Stimulated activated CD8-positive, alpha-beta memory T cell treated with anti-CD3 and anti-CD28 coated beads, Interleukin-15, amount 100 ng/mL, for 1 hour (primary cell): ENCODE measurements at regions not wholly inside any gene's neighbourhood (a gene's known extent, or its start where the extent isn't known, plus 50 kb on each side); places are given as distances from the start of the nearest gene placed in this dataset.

Experiments used
- DNase-seq: peaks from one replicate; pipeline ENCODE4 v3.0.0-alpha.2; 2020; ENCODE audit warnings: low read depth

- DNase-seq: no peak
These were observed 108.8 kb downstream of the SQOR start for GRCh38 chr15:45743426-45744235.

DNA sequence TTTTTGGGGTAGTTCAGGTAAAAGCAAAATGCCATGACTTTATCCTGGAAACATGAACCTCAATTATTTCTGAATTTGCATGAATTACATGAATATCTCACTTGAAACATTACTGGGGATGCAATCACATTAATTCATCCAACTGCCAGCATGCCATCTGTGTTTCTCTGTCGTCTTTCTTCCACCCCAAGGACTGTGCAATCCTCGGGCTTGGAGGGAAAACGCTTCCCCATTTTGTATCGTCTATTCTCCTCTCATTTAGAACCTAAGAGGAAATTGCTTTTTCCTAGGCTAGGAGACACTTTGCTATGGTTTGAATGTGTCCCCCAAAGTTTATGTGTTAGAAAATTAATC is 109.4 kb downstream of the SQOR start:
- no peak for DNase-seq

- DNase-seq: no peak
These were observed 112.6 kb downstream of the SQOR start for GRCh38 chr15:45747426-45747825.

DNA sequence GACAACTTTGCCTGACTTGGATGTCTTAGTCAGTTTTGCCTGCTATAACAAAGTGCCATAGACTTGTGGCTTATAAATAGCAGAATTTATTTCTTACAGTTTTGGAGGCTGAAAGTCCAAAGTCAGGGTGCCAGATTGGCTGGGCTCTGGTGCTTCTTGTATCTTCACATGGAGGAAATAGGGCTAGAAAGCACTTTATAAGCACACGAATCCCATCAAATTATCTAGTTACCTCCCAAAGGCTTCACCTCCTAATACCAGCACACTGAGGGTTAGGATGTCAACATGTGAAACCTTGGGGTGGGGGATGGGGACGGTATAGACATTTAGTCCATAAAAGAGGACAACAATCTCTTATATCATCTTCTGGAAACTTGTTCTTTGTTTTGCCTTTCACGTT is 116.8 kb downstream of the SQOR start:
- no peak for DNase-seq

DNA sequence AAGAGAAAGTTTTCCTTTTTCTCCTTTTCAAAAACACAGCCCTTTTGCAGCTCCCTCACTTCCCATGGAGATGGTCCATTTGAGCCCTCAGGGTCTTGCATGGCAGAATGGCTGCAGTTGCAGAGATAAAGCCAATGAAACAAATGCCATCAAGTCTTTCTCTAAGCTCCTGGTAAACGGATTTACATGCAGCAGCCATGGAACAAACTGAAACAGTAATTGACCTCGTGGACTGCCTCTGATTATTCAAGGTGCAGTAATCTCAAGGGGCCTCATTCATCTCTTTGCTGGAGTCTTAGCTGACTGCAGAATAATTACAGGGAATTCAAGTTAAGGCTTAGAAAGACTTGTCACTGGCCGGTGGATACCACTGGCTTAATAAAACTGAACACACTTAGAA is 125.1 kb downstream of the SQOR start:
- no peak for DNase-seq

DNA sequence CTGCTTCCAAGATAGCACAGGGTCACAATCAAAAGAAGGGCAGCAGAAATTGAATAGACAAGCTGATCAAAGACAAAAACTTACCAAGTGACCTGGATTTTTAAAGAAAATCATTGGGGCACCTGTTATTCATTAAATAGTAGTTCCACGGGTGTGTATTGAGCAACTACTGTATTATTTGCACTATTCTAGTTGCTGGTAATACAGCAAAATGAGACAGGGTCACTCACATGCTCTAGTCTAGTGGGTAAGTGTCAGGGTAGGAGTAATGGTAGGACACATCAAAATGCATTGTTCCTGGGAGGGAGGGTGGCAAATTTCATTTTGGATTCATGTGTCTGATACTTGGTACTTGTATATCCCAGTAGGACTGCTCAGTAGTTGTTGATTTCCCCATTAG is 127.9 kb downstream of the SQOR start:
- DNase-seq: no peak

GRCh38 chr15:45763170-45763869 is 128.5 kb downstream of the SQOR start:
- no peak for DNase-seq

- DNase-seq: no peak
These were observed 138.3 kb downstream of the SQOR start for GRCh38 chr15:45773149-45773548.

- DNase-seq: no peak
These were observed 141.9 kb downstream of the SQOR start for GRCh38 chr15:45776772-45777171.

GRCh38 chr15:45777781-45778180 is 143.0 kb downstream of the SQOR start:
- DNase-seq: no peak

DNA sequence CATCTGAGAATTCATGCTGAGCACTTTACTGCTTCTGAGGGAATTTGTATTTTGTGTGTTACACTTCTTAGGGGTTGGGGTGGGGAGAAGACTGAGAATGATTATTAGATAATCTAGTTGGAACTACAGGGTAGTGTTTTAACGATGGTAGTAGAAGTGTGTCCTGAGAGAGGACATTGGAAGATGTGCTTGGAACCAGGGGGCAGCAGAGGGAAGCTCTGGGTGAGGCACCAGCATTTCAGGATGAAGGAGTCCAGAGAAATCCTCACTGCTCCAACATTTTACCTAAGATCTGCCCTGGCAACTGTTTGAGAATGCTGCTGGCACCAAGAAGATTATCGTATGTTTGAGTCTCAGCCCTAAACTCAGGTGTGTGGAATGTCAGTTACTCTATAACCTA is 145.5 kb downstream of the SQOR start:
- DNase-seq: no peak

DNA sequence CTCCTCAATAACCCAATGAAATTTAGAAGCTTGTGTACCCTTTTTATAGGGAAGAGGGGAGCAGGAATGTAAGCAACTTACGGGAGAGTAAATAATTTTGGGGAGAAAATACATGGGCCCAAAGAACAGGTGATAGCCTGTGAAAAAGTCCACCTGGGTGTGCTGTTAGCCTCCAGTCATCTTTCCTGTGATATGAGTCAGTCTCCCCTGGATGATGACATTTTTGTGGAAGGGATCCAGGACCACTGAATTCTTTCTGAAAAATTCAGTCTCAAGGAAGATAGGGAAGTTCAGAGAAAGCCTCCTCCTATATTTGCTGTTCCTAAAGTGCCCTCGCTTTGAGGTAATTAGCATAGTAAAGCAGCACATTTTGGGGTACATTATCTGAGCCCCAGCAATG is 149.8 kb downstream of the SQOR start:
- no peak for DNase-seq

DNA sequence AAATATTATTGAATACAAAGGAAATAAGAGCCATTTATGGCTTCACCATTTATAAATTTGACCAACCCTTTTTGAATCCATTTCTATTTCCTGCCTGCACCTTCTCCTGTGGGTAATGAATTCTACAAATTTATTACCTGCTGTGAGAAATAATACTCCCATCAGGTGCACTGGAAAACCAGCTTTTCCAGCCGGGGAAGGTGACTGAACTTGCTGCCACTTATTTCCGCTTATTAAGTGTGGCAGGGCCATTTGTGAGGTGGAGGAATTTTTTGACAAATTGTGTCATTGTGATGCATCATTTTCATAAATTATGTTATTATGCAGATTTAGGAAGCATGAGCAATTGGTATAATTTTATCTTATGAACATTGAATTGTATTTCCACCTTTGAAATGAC is 151.1 kb downstream of the SQOR start:
- DNase-seq: no peak

DNA sequence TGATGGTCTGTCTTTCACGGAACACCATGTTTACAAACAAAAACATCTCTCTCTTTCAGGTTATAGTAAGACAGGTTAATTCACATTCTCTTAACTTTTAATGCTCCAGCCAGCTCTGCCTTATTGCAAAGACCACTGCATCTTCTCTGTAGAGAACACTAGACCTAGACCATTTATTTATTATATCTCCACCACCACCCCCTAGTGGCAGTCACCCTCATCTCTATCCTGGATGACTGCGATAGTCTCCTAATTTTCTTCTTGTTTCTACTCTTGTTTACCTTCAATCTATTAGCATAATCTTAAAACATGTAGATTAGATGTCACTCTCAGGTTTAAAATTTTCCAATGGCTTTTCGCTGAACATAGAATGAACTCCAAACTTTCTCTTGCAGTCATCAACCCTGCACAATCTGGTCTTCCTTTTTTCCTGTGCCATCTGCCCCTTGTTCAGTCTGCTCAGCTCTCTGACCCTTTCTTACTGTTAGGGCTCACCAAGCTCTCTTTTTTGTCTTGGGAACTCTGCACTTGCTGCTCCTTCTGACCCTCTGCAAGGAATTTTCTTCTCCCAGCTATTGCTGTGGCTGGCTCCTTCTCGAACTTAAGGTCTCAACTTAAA is 155.6 kb downstream of the SQOR start:
- DNase-seq: no peak

- DNase-seq: no peak
These were observed 159.5 kb downstream of the SQOR start for GRCh38 chr15:45794304-45794703.

- DNase-seq: no peak
These were observed 160.0 kb downstream of the SQOR start for GRCh38 chr15:45794712-45795439.

- DNase-seq: no peak
These were observed 160.7 kb downstream of the SQOR start for GRCh38 chr15:45795440-45796069.

DNA sequence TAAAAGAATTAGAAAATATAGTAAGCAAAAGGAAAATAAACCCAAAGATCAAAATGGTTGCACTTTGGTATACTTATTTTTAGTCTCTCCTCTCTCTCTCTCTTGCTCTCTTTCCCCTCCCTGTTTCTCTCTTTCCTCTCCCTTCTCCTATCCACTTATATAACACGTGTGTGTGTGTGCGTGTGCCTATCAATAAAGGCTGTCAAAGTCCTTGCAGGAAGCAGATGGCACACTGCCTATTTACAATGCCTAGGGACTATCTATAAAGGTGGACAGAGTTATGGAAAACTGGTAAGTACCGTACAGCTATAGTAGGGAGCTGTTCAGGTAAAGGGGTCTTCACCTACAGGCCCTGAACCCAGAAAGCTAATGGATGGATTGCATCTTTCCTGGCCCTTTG is 161.6 kb downstream of the SQOR start:
- no peak for DNase-seq

DNA sequence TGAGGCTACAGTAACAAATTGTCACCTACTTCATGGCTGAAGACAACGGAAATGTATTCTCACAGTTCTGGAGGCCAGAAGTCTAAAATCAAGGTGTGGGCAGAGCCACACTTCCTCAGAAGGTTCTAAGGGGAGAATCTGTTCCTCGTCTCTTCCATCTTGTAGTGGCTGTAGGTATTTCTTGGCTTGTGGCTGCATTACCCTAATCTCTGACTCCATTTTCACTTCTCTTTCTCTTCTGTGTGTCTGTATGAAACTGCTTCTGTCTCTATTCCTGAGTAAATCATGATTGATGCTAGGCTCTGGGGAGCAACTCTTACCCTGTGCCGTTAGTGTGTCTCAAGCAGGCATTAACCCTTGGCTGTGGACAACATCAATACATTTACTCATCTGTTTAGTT is 164.7 kb downstream of the SQOR start:
- DNase-seq: no peak

DNA sequence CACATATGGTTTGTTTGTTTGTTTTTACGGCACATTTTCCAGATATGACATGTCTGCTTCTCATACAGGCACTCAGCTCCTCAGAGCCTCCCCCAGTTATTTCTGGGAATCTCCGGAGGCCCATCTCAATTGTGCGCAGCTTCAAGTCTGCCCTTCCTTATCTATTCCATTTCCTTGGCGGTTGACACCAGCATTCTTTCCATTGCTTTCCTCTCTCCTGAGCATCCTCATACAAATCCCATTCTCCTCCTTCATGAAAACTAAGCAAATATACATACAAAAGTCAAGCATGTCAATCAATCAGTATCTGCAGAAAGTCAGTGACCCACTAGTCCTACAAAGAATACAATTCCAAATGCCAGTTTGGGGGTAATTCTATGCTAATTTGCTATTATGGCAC is 166.7 kb downstream of the SQOR start:
- no peak for DNase-seq

DNA sequence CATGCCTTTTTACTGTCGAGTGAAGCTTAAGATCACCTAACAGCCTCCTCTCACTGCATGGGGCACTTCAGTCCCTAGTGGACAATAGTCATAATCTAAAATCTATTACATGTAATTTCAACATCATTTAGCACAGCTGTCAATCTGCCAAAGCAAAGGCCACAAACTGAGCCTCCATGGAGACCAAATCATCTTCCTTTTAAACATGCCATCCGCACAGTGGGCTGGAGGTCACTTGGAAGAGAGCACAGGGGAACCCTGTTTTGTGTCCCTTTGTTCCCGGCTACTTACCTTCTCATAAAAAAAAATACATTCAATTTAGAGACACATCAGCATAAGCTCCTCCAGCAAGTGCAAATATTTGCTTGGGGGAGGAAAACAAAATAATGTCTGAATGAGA is 167.3 kb downstream of the SQOR start:
- DNase-seq: no peak

GRCh38 chr15:45804028-45804427 is 169.2 kb downstream of the SQOR start:
- DNase-seq: no peak
